ENCODE measurements at regions not wholly inside any gene's neighbourhood (a gene's known extent, or its start where the extent isn't known, plus 50 kb on each side); places are given as distances from the start of the nearest gene placed in this dataset.

GRCh38 chr5:25858019-25858418 lies 1180.4 kb downstream of the CDH9 start:
- CTCF ChIA-PET (ENCODE audit: low intra/inter-chr PET ratio, low total read pairs), result no interaction called here
- Histone ChIP-seq H3K27me3 (ENCODE audit: control insufficient read depth in 1 of 2, insufficient read depth in 2 of 2, low read length in 2 of 2) (no peaks in the 10 kb centered on the region), H3K4me3 (replicated peaks in 1 of 3; ENCODE audit: insufficient read depth in 1 of 3, low read depth in 2 of 3, low read length in 3 of 3) (no peak overlapping the region), H3K79me2 (ENCODE audit: insufficient read depth, low read length) (no peaks in the 10 kb centered on the region), H3K9ac (ENCODE audit: insufficient read depth, low read depth, low read length) (no peak overlapping the region), H3K9me3 (ENCODE audit: low read length) (peaks cover 57% of the 10 kb centered on the region), H3K4me2 (ENCODE audit: low read depth, low read length) (no peak overlapping the region), H3K4me1 (ENCODE audit: insufficient read depth, low read length) (no peaks in the 10 kb centered on the region), H2AFZ (ENCODE audit: low read length) (no peak overlapping the region), H3K27ac (ENCODE audit: extremely low read length, insufficient read depth, low read length) (no peak overlapping the region), H4K20me1 (ENCODE audit: insufficient read depth, low read length) (no peaks in the 10 kb centered on the region), H3K36me3 (replicated peaks in 1 of 2; ENCODE audit: control insufficient read depth in 1 of 2, insufficient read depth in 2 of 2, low read length in 2 of 2) (no peaks in the 10 kb centered on the region)
- no peak for FAIRE-seq
- 0% methylated on average over 5 of the region's 6 CpGs for WGBS (ENCODE audit: low lambda C conversion rate)
- peak; percentile 47; the same call in 2 of the 3 replicates for ATAC-seq
- no peak for DNase-seq (ENCODE audit: low spot score)
- POLR2A ChIA-PET, result no interaction called here
- no peak for TF ChIP-seq ZSCAN20 (CRISPR knock-in tag; IDR thresholded peaks at IDR 0.05; ENCODE audit: borderline replicate concordance)
- TF ChIP-seq, protein P1, sequence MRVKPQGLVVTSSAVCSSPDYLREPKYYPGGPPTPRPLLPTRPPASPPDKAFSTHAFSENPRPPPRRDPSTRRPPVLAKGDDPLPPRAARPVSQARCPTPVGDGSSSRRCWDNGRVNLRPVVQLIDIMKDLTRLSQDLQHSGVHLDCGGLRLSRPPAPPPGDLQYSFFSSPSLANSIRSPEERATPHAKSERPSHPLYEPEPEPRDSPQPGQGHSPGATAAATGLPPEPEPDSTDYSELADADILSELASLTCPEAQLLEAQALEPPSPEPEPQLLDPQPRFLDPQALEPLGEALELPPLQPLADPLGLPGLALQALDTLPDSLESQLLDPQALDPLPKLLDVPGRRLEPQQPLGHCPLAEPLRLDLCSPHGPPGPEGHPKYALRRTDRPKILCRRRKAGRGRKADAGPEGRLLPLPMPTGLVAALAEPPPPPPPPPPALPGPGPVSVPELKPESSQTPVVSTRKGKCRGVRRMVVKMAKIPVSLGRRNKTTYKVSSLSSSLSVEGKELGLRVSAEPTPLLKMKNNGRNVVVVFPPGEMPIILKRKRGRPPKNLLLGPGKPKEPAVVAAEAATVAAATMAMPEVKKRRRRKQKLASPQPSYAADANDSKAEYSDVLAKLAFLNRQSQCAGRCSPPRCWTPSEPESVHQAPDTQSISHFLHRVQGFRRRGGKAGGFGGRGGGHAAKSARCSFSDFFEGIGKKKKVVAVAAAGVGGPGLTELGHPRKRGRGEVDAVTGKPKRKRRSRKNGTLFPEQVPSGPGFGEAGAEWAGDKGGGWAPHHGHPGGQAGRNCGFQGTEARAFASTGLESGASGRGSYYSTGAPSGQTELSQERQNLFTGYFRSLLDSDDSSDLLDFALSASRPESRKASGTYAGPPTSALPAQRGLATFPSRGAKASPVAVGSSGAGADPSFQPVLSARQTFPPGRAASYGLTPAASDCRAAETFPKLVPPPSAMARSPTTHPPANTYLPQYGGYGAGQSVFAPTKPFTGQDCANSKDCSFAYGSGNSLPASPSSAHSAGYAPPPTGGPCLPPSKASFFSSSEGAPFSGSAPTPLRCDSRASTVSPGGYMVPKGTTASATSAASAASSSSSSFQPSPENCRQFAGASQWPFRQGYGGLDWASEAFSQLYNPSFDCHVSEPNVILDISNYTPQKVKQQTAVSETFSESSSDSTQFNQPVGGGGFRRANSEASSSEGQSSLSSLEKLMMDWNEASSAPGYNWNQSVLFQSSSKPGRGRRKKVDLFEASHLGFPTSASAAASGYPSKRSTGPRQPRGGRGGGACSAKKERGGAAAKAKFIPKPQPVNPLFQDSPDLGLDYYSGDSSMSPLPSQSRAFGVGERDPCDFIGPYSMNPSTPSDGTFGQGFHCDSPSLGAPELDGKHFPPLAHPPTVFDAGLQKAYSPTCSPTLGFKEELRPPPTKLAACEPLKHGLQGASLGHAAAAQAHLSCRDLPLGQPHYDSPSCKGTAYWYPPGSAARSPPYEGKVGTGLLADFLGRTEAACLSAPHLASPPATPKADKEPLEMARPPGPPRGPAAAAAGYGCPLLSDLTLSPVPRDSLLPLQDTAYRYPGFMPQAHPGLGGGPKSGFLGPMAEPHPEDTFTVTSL (CRISPR knock-in tag; IDR thresholded peaks at IDR 0.05; ENCODE audit: borderline replicate concordance), result no peak
- TF ChIP-seq SP4 (CRISPR knock-in tag; IDR thresholded peaks at IDR 0.05), result no peak
- no peak for TF ChIP-seq ZBTB1 (CRISPR knock-in tag; IDR thresholded peaks at IDR 0.05; ENCODE audit: borderline replicate concordance)
- peak; percentile 23; the same call in 1 of the 2 replicates for TF ChIP-seq CTCF (CRISPR knock-in tag; IDR thresholded peaks at IDR 0.05)
- no TSS peak for BruUV-seq (replicated peaks)
- in situ Hi-C loops (cut with HindIII; ENCODE audit: extremely low pct_ligation_motif_present, low pct_unique_long_range_greater_than_20kb) (no loop called here), intact Hi-C loops (cut with micrococcal nuclease; ENCODE audit: unreplicated experiment) (no loop called here)
